GM12878 (cell line): ENCODE measurements at regions not wholly inside any gene's neighbourhood (a gene's known extent, or its start where the extent isn't known, plus 50 kb on each side); places are given as distances from the start of the nearest gene placed in this dataset.

Source experiments
- ATAC-seq: fragments of 200-7000 bp; cut with Tn5 transposase; 3 replicates; pipeline ENCODE4 v1.9.1; 2020; ENCODE audit warnings: mild to moderate bottlenecking, moderate library complexity
- BruUV-seq: library from RNA; stranded (reverse); fragments of 400-500 nt; replicated peaks from 2 replicates; lab custom pipeline; 2021; lab: Mats Ljungman, UMichigan
- CTCF ChIA-PET: fragments of 300-600 bp; sonication (Branson Sonifier 250); formaldehyde crosslinking; extraction: SDS; loops from one replicate; lab custom pipeline; 2021; ENCODE audit warnings: inconsistent platforms; lab: Yijun Ruan, JAX
- POLR2A ChIA-PET: fragments of 350-600 bp; formaldehyde crosslinking; extraction: SDS; loops from one replicate; lab custom pipeline; 2021; ENCODE audit warnings: inconsistent platforms; lab: Charles Lee
- RAD21 ChIA-PET: fragments of 300-600 bp; sonication (Branson Sonifier 250); formaldehyde crosslinking; loops from one replicate; lab custom pipeline; 2023; ENCODE audit warnings: antibody characterized with exemption; ENCODE audit not compliant: unreplicated experiment; lab: Charles Lee
- SMC1A ChIA-PET: fragments of 300-600 bp; sonication (Branson Sonifier 250); formaldehyde crosslinking; loops from one replicate; lab custom pipeline; 2023; ENCODE audit not compliant: unreplicated experiment, uncharacterized antibody; lab: Charles Lee
- DNase-seq: peaks from one replicate; pipeline ENCODE4 v3.0.0-alpha.2; 2011; ENCODE audit warnings: low read depth, low spot score
- FAIRE-seq: peaks from 3 replicates; lab custom pipeline; 2011; peaks lifted over from hg19 to GRCh38; lab: Jason Lieb, UNC
- H2AFZ ChIP-seq: 2 replicates; pipeline ENCODE4 v1.6.0; 2011; ENCODE audit warnings: low read depth, low read length, control low read depth; ENCODE audit not compliant: control insufficient read depth
- H3K27ac ChIP-seq: 2 replicates; pipeline ENCODE4 v1.5.1; 2011; ENCODE audit warnings: control low read depth; ENCODE audit not compliant: control insufficient read depth, insufficient read depth
- H3K27me3 ChIP-seq, 2 experiments: replicated peaks in 1 of 2; 2 replicates each; pipeline versions ENCODE4 v1.6.0 to v1.6.1; 2011; ENCODE audit warnings: low read length in 1 of 2; ENCODE audit not compliant: control insufficient read depth in 2 of 2, insufficient read depth in 2 of 2
- H3K36me3 ChIP-seq, 2 experiments: 2 replicates each; pipeline ENCODE4 v1.5.1; 2011; ENCODE audit warnings: low read length in 1 of 2; ENCODE audit not compliant: control insufficient read depth in 2 of 2, insufficient read depth in 2 of 2
- H3K4me1 ChIP-seq: 2 replicates; pipeline ENCODE4 v1.6.1; 2011; ENCODE audit warnings: mild to moderate bottlenecking, low read length, moderate library complexity, mixed read lengths; ENCODE audit not compliant: control insufficient read depth, insufficient read depth
- H3K4me2 ChIP-seq: 2 replicates; pipeline ENCODE4 v1.6.0; 2011; ENCODE audit warnings: control low read depth; ENCODE audit not compliant: control insufficient read depth, insufficient read depth
- H3K4me3 ChIP-seq: fragments of 200-600 bp; sonication (generic); 2 replicates; pipeline ENCODE4 v1.5.1; 2016
- H3K79me2 ChIP-seq: 2 replicates; pipeline ENCODE4 v1.6.0; 2011; ENCODE audit warnings: low read length; ENCODE audit not compliant: control insufficient read depth, insufficient read depth
- H3K9ac ChIP-seq: 2 replicates; pipeline ENCODE4 v1.8.0; 2011; ENCODE audit warnings: low read length, control low read depth, mixed read lengths; ENCODE audit not compliant: control insufficient read depth, insufficient read depth
- H3K9me3 ChIP-seq: replicated peaks from 3 replicates; pipeline ENCODE4 v1.5.1; 2011; ENCODE audit warnings: mild to moderate bottlenecking, low read length; ENCODE audit not compliant: control insufficient read depth, insufficient read depth
- H4K20me1 ChIP-seq: 2 replicates; pipeline ENCODE4 v1.6.0; 2011; ENCODE audit not compliant: control insufficient read depth, insufficient read depth
- BACH1 ChIP-seq: fragments of 450-650 bp; IDR thresholded peaks from 2 replicates; pipeline ENCODE4 v1.6.1; 2017; ENCODE audit warnings: mild to moderate bottlenecking, borderline replicate concordance
- BCL11A ChIP-seq: IDR thresholded peaks from 2 replicates; pipeline ENCODE4 v1.6.1; 2011; ENCODE audit warnings: low read depth, low read length
- CREM ChIP-seq: IDR thresholded peaks from 2 replicates; pipeline ENCODE4 v1.6.1; 2014; ENCODE audit warnings: antibody characterized with exemption, low read depth
- DPF2 ChIP-seq: fragments of 450-650 bp; IDR thresholded peaks from 2 replicates; pipeline ENCODE4 v1.6.1; 2017; ENCODE audit warnings: mild to moderate bottlenecking
- EGR1 ChIP-seq, 2 experiments: IDR thresholded peaks; 1 replicate in 1 of 2; 2 replicates in 1 of 2; pipeline ENCODE4 v1.6.1; 2011 to 2012; ENCODE audit warnings: low read depth in 2 of 2, low read length in 2 of 2, borderline replicate concordance in 1 of 2, mild to moderate bottlenecking in 1 of 2, moderate library complexity in 1 of 2
- MYB ChIP-seq: fragments of 150-350 bp; IDR thresholded peaks from 2 replicates; pipeline ENCODE4 v1.6.1; 2014; ENCODE audit warnings: mild to moderate bottlenecking, low read depth, low read length, borderline replicate concordance
- SIX5 ChIP-seq: IDR thresholded peaks from 2 replicates; pipeline ENCODE4 v1.6.1; 2011; ENCODE audit warnings: mild to moderate bottlenecking, low read depth, low read length, moderate library complexity; ENCODE audit not compliant: severe bottlenecking
- SMAD5 ChIP-seq: IDR thresholded peaks from 2 replicates; pipeline ENCODE4 v1.6.1; 2016; ENCODE audit warnings: antibody characterized with exemption, low read depth
- SUPT20H ChIP-seq: IDR thresholded peaks from 2 replicates; pipeline ENCODE4 v1.6.1; 2011; ENCODE audit warnings: low read depth, mild to moderate bottlenecking, low read length, moderate library complexity, borderline replicate concordance; ENCODE audit not compliant: control insufficient read depth
- ZNF24 ChIP-seq: fragments of 450-650 bp; IDR thresholded peaks from 2 replicates; pipeline ENCODE4 v1.6.1; 2017; ENCODE audit warnings: antibody characterized with exemption, mild to moderate bottlenecking
- WGBS: methylation state at CpG from one replicate; pipeline ENCODE4 v1.1.6; 2016; ENCODE audit warnings: low lambda C conversion rate; ENCODE audit not compliant: insufficient replicate concordance, insufficient coverage; ENCODE audit errors: missing lambda C conversion rate; 5-methylcytosine and 5-hydroxymethylcytosine counted together
- in situ Hi-C: fragments of 300-500 bp; cut with MboI; formaldehyde crosslinking; loops from 9 replicates; pipeline ENCODE4 v1.14.3; 2018; ENCODE audit warnings: mixed read lengths
- intact Hi-C: fragments of 100-400 bp; cut with micrococcal nuclease; formaldehyde crosslinking; loops from one replicate; pipeline ENCODE4 v1.14.2; 2022; ENCODE audit not compliant: unreplicated experiment
- TF ChIP-seq, protein P1 (sequence below): fragments of 450-650 bp; IDR thresholded peaks from 2 replicates; pipeline ENCODE4 v1.6.1; 2016; ENCODE audit warnings: mild to moderate bottlenecking, moderate library complexity, borderline replicate concordance
- TF ChIP-seq, protein P2 (sequence below): fragments of 450-650 bp; conservative IDR thresholded peaks from 2 replicates; pipeline ENCODE4 v1.6.1; 2017; ENCODE audit warnings: mild to moderate bottlenecking, moderate library complexity

DNA sequence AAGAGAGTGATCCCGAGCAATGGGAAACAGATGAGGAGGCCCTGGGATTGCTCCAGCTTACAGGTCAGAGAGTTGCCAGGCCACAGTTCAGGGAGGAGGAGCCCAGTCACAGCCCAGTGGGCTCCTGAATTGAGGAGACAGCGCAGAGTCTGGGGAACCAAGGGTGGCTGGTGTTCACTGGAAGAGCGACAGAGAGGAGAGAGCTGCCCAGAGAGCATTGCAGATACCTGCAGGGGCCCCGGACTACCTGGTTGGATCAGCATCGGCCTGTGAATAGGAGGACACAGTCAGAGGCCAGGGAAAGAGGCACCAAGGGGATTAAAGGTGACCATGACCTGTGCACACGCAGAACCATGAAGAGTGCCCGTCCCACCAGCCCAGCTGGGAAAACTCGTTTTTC is 648.6 kb downstream of the TBC1D22A start:
- Histone ChIP-seq H3K79me2 (no peaks in the 10 kb centered on the region), H3K4me2 (no peak overlapping the region), H3K4me1 (no peaks in the 10 kb centered on the region), H3K9ac (no peak overlapping the region), H3K36me3 (no peaks in the 10 kb centered on the region), H4K20me1 (no peaks in the 10 kb centered on the region), H3K4me3 (no peak overlapping the region), H3K27ac (no peak overlapping the region), H3K9me3 (no peaks in the 10 kb centered on the region), H3K27me3 (no peaks in the 10 kb centered on the region), H2AFZ (no peak overlapping the region)
- DNase-seq (no peak), FAIRE-seq (no peak), ATAC-seq (no peak)
- intact Hi-C loops (no loop called here), in situ Hi-C loops (no loop called here)
- ChIA-PET RAD21 (no interaction called here), CTCF (no interaction called here), POLR2A (no interaction called here), SMC1A (no interaction called here)
- no TSS peak for BruUV-seq
- TF ChIP-seq CREM (no peak), MYB (no peak), SIX5 (no peak), DPF2 (no peak), EGR1 (IDR thresholded peaks at IDR 0.05; ENCODE audit: borderline replicate concordance in 1 of 2, low read depth in 2 of 2, low read length in 2 of 2) (no peak)
- 26% methylated on average over 8 of the region's 8 CpGs for WGBS

DNA sequence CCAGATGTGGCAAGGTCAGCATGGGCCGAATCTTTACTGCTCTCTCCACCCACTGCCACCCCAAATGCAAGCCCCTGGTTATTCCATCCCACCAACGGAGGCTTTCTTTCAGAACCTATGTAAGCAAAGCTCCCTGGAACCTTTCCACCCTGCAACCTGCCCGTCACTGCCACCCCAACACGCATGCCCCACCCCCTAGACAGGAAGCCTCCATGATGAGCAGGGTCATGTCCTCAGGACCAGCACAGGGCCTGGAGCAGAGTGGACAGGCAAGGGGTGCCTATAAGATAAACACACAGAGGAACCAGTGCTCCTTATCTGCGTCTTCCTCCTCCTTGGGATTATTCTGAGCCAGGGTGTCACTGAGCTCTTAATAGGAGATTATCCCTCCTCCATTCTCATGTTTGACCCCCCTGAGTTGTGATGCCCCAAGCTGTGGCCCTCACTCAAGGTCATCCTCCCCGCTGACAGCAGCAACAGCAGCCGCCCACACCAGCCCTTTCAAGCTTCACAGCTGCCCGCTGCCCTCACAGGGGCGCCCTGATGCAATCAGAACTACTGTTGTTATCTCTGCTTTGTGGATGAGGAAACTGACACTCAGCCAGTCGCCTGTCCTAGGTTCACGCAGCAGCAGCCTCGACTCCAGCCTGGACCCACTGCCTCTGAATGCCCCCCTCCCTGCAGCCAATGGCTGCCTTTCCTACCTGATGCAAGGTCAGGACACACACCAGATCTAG is 647.3 kb downstream of the TBC1D22A start:
- no peaks in the 10 kb centered on the region for H3K79me2 ChIP-seq
- H4K20me1 ChIP-seq: no peaks in the 10 kb centered on the region
- WGBS: 6% methylated on average over 12 of the region's 12 CpGs
- H3K4me3 ChIP-seq: no peak overlapping the region
- no peak for FAIRE-seq
- H3K9ac ChIP-seq: no peak overlapping the region
- ChIA-PET CTCF (interaction anchor here (0.7 to 1.3 kb wide), 2 partner anchors 46 to 1083 kb away, joined by 3 to 5 read pairs; no protein-coding TSS in a partner anchor), POLR2A (no interaction called here), RAD21 (no interaction called here), SMC1A (no interaction called here)
- in situ Hi-C loops (no loop called here), intact Hi-C loops (loop anchor here (10.0 kb wide), 1 partner anchor 1085 kb away; no protein-coding TSS in a partner anchor)
- H3K9me3 ChIP-seq: no peaks in the 10 kb centered on the region
- no TSS peak for BruUV-seq
- H3K27me3 ChIP-seq: no peaks in the 10 kb centered on the region
- H3K36me3 ChIP-seq: no peaks in the 10 kb centered on the region
- no peak overlapping the region for H2AFZ ChIP-seq
- H3K4me1 ChIP-seq: no peaks in the 10 kb centered on the region
- DNase-seq: no peak
- H3K4me2 ChIP-seq: no peak overlapping the region
- ATAC-seq: no peak
- no peak overlapping the region for H3K27ac ChIP-seq
- TF ChIP-seq, protein P1, sequence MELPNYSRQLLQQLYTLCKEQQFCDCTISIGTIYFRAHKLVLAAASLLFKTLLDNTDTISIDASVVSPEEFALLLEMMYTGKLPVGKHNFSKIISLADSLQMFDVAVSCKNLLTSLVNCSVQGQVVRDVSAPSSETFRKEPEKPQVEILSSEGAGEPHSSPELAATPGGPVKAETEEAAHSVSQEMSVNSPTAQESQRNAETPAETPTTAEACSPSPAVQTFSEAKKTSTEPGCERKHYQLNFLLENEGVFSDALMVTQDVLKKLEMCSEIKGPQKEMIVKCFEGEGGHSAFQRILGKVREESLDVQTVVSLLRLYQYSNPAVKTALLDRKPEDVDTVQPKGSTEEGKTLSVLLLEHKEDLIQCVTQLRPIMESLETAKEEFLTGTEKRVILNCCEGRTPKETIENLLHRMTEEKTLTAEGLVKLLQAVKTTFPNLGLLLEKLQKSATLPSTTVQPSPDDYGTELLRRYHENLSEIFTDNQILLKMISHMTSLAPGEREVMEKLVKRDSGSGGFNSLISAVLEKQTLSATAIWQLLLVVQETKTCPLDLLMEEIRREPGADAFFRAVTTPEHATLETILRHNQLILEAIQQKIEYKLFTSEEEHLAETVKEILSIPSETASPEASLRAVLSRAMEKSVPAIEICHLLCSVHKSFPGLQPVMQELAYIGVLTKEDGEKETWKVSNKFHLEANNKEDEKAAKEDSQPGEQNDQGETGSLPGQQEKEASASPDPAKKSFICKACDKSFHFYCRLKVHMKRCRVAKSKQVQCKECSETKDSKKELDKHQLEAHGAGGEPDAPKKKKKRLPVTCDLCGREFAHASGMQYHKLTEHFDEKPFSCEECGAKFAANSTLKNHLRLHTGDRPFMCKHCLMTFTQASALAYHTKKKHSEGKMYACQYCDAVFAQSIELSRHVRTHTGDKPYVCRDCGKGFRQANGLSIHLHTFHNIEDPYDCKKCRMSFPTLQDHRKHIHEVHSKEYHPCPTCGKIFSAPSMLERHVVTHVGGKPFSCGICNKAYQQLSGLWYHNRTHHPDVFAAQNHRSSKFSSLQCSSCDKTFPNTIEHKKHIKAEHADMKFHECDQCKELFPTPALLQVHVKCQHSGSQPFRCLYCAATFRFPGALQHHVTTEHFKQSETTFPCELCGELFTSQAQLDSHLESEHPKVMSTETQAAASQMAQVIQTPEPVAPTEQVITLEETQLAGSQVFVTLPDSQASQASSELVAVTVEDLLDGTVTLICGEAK: no peak
- TF ChIP-seq, protein P2, sequence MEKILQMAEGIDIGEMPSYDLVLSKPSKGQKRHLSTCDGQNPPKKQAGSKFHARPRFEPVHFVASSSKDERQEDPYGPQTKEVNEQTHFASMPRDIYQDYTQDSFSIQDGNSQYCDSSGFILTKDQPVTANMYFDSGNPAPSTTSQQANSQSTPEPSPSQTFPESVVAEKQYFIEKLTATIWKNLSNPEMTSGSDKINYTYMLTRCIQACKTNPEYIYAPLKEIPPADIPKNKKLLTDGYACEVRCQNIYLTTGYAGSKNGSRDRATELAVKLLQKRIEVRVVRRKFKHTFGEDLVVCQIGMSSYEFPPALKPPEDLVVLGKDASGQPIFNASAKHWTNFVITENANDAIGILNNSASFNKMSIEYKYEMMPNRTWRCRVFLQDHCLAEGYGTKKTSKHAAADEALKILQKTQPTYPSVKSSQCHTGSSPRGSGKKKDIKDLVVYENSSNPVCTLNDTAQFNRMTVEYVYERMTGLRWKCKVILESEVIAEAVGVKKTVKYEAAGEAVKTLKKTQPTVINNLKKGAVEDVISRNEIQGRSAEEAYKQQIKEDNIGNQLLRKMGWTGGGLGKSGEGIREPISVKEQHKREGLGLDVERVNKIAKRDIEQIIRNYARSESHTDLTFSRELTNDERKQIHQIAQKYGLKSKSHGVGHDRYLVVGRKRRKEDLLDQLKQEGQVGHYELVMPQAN: no peak
- TF ChIP-seq SUPT20H (no peak), SMAD5 (no peak), BCL11A (no peak), BACH1 (no peak), ZNF24 (no peak)
